GM23338 (cell line): ENCODE measurements at regions not wholly inside any gene's neighbourhood (a gene's known extent, or its start where the extent isn't known, plus 50 kb on each side); places are given as distances from the start of the nearest gene placed in this dataset.

ENCODE experiments used
- ATAC-seq: fragments of 200-7000 bp; cut with Tn5 transposase; 3 replicates; pipeline ENCODE4 v1.9.1; 2020
- DNase-seq: peaks from one replicate; pipeline ENCODE4 v3.0.0-alpha.2; 2015; ENCODE audit warnings: low spot score
- H2AFZ ChIP-seq: fragments of 200-600 bp; sonication (generic); 2 replicates; pipeline ENCODE4 v1.8.0; 2016; ENCODE audit warnings: antibody characterized with exemption, mild to moderate bottlenecking, moderate library complexity
- H3F3A ChIP-seq: fragments of 200-600 bp; sonication (generic); replicated peaks from 2 replicates; pipeline ENCODE4 v1.8.0; 2017; ENCODE audit warnings: antibody characterized with exemption, mixed run types, low read depth
- H3K27ac ChIP-seq: fragments of 200-600 bp; sonication (generic); 2 replicates; pipeline ENCODE4 v1.6.1; 2016; ENCODE audit warnings: low read depth
- H3K27me3 ChIP-seq: fragments of 200-600 bp; sonication (generic); 2 replicates; pipeline ENCODE4 v1.8.0; 2016; ENCODE audit warnings: mild to moderate bottlenecking, mixed run types, moderate library complexity; ENCODE audit not compliant: insufficient read depth
- H3K36me3 ChIP-seq: fragments of 200-600 bp; sonication (generic); 2 replicates; pipeline ENCODE4 v1.8.0; 2016; ENCODE audit warnings: mild to moderate bottlenecking; ENCODE audit not compliant: insufficient read depth
- H3K4me1 ChIP-seq: fragments of 200-600 bp; sonication (generic); 2 replicates; pipeline ENCODE4 v1.8.0; 2016; ENCODE audit warnings: mild to moderate bottlenecking, moderate library complexity; ENCODE audit not compliant: insufficient read depth
- H3K4me2 ChIP-seq: fragments of 200-600 bp; sonication (generic); 2 replicates; pipeline ENCODE4 v1.7.1; 2017; ENCODE audit warnings: mixed run types
- H3K4me3 ChIP-seq: fragments of 200-600 bp; sonication (generic); 2 replicates; pipeline ENCODE4 v1.6.1; 2016; ENCODE audit warnings: mixed run types
- H3K79me2 ChIP-seq: fragments of 200-600 bp; sonication (generic); replicated peaks from 2 replicates; pipeline ENCODE4 v1.8.0; 2017; ENCODE audit warnings: mild to moderate bottlenecking; ENCODE audit not compliant: insufficient read depth
- H3K9me2 ChIP-seq: fragments of 200-600 bp; sonication (generic); 2 replicates; pipeline ENCODE4 v1.8.0; 2017; ENCODE audit not compliant: insufficient read depth
- H4K20me1 ChIP-seq: fragments of 200-600 bp; sonication (generic); replicated peaks from 2 replicates; pipeline ENCODE4 v1.8.0; 2017; ENCODE audit warnings: mild to moderate bottlenecking; ENCODE audit not compliant: insufficient read depth
- H3K27ac Mint-ChIP-seq: 2 replicates; pipeline ENCODE4 v1.8.0; 2020; ENCODE audit warnings: inconsistent platforms, mild to moderate bottlenecking, moderate library complexity, mixed read lengths
- H3K27me3 Mint-ChIP-seq: 3 replicates; pipeline ENCODE4 v1.8.0; 2022; ENCODE audit warnings: low read depth, mild to moderate bottlenecking, moderate library complexity, mixed read lengths, inconsistent platforms; ENCODE audit not compliant: insufficient read depth, poor library complexity
- H3K36me3 Mint-ChIP-seq: 3 replicates; pipeline ENCODE4 v1.8.0; 2021; ENCODE audit warnings: low read depth, mild to moderate bottlenecking, inconsistent platforms, moderate library complexity, mixed read lengths
- H3K4me1 Mint-ChIP-seq: 3 replicates; pipeline ENCODE4 v1.8.0; 2020; ENCODE audit warnings: mild to moderate bottlenecking, inconsistent platforms, mixed read lengths
- H3K4me3 Mint-ChIP-seq: 3 replicates; pipeline ENCODE4 v1.8.0; 2021; ENCODE audit warnings: moderate library complexity, mild to moderate bottlenecking, inconsistent platforms, mixed read lengths
- H3K9me3 Mint-ChIP-seq: 3 replicates; pipeline ENCODE4 v1.8.0; 2020; ENCODE audit warnings: moderate library complexity, mild to moderate bottlenecking, inconsistent platforms, mixed read lengths
- ETS1 ChIP-seq: IDR thresholded peaks from 2 replicates; pipeline ENCODE4 v1.6.1; 2016; ENCODE audit warnings: antibody characterized with exemption
- NANOG ChIP-seq: IDR thresholded peaks from 2 replicates; pipeline ENCODE4 v1.6.1; 2016; ENCODE audit warnings: antibody characterized with exemption, borderline replicate concordance
- POLR2AphosphoS5 ChIP-seq: IDR thresholded peaks from 2 replicates; pipeline ENCODE4 v1.6.1; 2016; ENCODE audit warnings: antibody characterized with exemption, low read depth
- REST ChIP-seq: IDR thresholded peaks from one replicate; pipeline ENCODE4 v1.6.1; 2018; ENCODE audit warnings: antibody characterized with exemption; ENCODE audit not compliant: unreplicated experiment
- ZNF462 ChIP-seq: fragments of 250-450 bp; sonication (Bioruptor Pico); IDR thresholded peaks from 2 replicates; pipeline ENCODE4 v1.5.0; 2020; ENCODE audit warnings: mild to moderate bottlenecking, moderate library complexity

- no peak for TF ChIP-seq ZNF462 (CRISPR knock-in tag)
- no peak for TF ChIP-seq POLR2AphosphoS5
- no peak for TF ChIP-seq NANOG
Measured at GRCh38 chr9:11163843-11164242, 551.0 kb upstream of the PTPRD start (continued).

- no peaks in the 10 kb centered on the region for H3K4me1 ChIP-seq
- DNase-seq: no peak
- TF ChIP-seq ETS1 (no peak), ZNF462 (CRISPR knock-in tag) (no peak), REST (no peak)
Measured at GRCh38 chr9:11182001-11182400, 569.2 kb upstream of the PTPRD start.

More at GRCh38 chr9:11182001-11182400, 569.2 kb upstream of the PTPRD start:
- Mint-ChIP-seq H3K9me3 (no peaks in the 10 kb centered on the region; the same call in 2 of the 3 replicates), H3K27ac (no peak overlapping the region), H3K4me3 (no peak overlapping the region), H3K36me3 (no peaks in the 10 kb centered on the region), H3K27me3 (no peaks in the 10 kb centered on the region), H3K4me1 (0 out of 3 replicates have a peak, but pooled peaks cover 3% of the 10 kb centered on the region)
- no peak for ATAC-seq
- no peaks in the 10 kb centered on the region for H3K79me2 ChIP-seq
- no peak overlapping the region for H3K27ac ChIP-seq
- H3F3A ChIP-seq: no peaks in the 10 kb centered on the region
- no peaks in the 10 kb centered on the region for H3K36me3 ChIP-seq
- no peak overlapping the region for H3K4me3 ChIP-seq
- no peaks in the 10 kb centered on the region for H3K27me3 ChIP-seq
- no peak overlapping the region for H3K4me2 ChIP-seq
- H4K20me1 ChIP-seq: no peaks in the 10 kb centered on the region
- H3K9me2 ChIP-seq: no peaks in the 10 kb centered on the region; the same call in 1 of the 2 replicates
- no peak overlapping the region for H2AFZ ChIP-seq
